ENCODE measurements at regions not wholly inside any gene's neighbourhood (a gene's known extent, or its start where the extent isn't known, plus 50 kb on each side); places are given as distances from the start of the nearest gene placed in this dataset.
"Not testable (repeated sequence)": the region's sequence is repeated elsewhere in the genome, so short reads cannot be mapped to it uniquely, and the experiment has no call there.

DNA sequence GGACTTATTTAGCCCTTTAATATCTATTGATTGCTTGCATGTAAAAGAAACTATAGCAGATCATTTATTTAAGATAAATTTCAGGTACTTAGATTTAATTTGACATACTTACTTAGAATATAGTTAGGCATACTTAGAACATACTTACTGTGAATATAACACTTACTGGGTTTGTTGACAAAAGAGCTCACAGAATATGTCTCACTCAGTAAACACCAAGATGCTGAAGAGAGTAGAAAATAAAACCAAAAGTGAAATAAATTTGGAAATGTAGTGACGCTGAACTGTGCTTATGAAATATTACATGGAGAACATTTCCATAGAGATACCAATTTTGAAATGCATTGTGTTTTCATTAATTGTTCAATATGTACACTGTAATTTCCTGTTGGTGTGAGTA, 615.4 kb upstream of the MAN1A1 start:
- ATAC-seq (no peak), DNase-seq (no peak)
- intact Hi-C loops (cut with DNase I, micrococcal nuclease) = no loop called here

DNA sequence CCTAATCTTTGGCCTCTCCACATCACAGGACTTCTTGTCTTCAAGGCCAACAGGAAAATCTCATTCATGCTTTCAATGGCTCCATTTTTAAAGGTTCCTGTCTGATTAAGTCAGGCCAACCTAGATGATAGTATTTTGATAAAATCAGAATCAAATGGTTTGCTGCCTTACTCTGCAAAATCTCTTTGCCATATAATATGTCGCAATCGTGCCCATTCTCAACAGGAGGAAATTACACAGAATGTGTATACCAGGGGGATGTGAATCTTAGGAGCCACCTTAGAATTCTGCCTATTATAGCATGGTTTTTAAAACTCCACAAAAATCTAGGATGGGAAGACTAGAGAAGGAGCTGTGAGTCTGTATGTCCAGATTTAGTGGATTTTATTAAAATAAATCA, 612.9 kb upstream of the MAN1A1 start:
- DNase-seq (no peak), ATAC-seq (no peak)
- intact Hi-C loops (cut with DNase I, micrococcal nuclease) = no loop called here

DNA sequence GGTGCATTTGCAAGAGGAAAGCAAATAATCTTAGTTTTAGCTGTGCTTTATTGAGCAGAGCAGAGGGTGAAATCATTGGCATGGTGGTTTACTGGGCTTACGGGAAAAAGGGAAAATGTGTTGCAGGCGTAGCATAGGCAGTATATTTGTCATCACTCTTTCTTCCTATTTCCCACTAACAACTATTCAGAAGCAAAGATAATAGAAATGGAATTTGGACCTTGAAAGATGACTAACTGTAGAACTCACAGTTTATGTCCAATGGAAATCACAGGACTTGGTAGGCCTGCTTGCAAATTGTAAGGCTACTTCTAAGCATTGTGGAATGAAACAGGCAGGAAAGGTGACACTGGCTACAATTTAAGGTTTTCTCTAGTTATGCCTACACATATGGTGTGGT, 611.9 kb upstream of the MAN1A1 start:
- intact Hi-C loops (cut with DNase I, micrococcal nuclease) = no loop called here
- DNase-seq = no peak
- no peak for ATAC-seq

DNA sequence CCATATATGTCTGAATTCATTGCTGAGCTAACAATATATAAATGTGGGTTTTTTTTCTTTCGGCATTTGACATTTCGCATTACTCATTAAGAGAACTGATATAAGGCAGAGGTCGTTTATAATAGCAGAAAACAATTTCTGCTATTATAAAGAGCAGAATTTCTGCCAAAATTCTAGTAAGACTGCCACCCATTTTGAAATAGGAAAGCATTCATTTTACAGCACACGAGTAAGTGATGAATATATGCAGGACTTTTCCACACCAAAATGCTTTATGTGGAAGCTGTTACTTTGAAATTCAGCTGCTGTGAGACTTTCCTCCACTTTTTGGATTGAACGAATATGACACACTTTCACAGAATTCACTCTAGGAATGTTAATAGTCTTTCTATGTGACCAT, 610.9 kb upstream of the MAN1A1 start:
- ATAC-seq = no peak
- no peak for DNase-seq
- intact Hi-C loops (cut with DNase I, micrococcal nuclease) = no loop called here

DNA sequence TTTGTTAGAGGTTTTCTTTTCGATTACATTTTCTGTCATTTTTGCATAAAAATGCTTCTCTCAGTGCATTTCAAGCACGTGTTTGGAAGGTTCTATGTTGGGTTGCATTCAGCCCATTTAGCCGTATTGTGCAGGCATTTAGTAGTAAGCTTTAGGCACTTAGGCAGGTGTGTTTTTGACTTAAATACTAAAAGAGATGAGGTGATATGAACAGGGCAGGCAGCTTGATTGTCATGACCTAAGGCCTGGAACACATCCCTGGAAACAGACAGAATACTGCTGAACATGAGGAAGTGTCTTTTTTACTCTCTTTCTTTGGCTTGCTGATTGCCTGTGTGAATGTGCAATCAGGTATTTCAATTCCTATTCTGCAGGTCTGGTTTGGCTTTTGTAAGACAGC, 610.5 kb upstream of the MAN1A1 start:
- DNase-seq (no peak), ATAC-seq (no peak)
- intact Hi-C loops (cut with DNase I, micrococcal nuclease) = no loop called here

DNA sequence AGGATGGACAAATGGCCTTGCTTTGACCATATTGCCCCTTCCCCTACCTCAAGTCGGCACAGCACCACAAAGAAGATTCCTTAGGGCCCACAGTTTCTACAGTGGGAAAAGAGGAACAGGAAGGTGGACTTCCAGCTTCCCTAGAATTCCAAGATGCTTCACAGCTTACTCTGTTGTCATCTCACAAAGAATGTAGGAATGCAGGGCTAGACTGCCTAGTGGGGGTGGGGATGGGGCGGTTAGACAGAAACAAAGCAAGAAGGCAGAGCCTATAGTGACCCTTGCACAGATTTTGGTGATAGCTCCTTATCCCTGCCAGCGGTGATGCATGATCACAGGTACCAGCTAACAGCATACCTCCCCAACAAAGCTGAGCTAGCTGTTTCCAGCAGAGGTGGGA, 607.6 kb upstream of the MAN1A1 start:
- no peak for ATAC-seq
- DNase-seq = no peak
- intact Hi-C loops (cut with DNase I, micrococcal nuclease) = no loop called here

DNA sequence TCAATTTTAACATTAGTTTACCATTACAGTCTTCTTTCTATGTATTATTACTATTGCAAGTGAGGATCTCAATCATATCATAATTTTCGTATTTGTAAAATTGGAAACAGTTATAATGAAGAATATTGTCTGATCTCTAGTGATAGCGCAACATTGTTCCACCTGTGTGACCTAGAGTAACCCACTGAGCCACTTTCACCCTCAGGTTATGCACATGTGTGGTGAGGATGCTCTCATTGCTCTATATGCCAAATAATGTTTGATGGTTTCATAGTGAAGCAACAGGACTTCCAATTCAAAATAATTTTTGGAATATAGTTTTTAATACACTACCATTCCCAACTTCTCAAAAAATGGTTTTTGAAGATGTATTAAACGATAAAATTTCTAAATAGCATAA, 603.1 kb upstream of the MAN1A1 start:
- ATAC-seq (no peak), DNase-seq (no peak)
- intact Hi-C loops (cut with DNase I, micrococcal nuclease) = no loop called here

DNA sequence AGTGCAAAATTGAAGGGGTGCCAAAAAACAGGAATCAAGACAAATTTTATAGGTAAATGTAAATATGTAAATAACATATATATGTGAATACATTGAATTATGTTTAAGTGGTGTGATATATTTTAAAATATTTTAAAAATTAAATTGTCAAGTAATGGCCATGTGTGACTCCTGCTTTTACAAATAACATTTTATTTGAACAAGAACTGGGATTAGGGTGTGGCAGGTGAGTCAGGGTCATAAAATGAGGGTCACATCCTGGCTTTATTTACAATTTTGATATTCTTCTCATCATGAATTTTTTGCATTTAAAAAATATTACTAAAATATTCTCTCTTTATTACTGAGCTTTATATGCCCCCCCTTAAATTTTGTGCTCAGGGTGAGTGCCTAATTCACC, 601.1 kb upstream of the MAN1A1 start:
- DNase-seq (no peak), ATAC-seq (no peak)
- intact Hi-C loops (cut with DNase I, micrococcal nuclease) = no loop called here

DNA sequence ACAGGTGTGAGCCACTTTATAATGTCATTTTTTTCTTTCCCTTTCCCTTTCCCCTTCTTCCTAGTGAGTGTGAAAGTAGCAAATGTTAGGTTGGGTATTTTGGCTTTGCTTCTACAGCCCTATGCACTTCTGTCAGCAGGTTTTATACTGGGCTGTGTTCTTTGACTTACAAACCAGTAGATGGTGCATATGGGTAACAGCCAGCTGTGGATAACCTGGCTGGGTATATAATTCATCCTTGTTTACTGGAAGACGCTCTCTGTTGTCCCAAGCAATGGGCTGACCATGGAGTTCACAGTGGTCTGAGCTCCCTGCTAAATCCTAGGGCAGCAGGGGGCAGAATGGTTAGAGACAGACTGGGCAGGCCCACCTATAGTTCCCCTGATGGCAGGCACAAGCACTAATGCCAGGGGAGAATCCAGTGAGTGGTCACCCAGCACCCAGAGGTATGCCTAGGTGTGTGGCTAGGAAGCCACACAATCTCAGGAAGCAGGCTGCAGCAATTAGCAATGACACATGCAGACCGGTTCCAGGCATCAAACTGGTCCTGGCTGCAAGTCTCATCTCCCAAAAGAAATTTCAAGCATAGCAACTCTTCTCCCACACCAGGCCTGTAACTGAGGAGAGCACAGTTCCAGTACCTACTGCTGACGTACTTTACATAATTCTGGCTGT, 592.7 kb upstream of the MAN1A1 start:
- no peak for DNase-seq
- ATAC-seq = no peak
- intact Hi-C loops (cut with DNase I, micrococcal nuclease) = no loop called here

DNA sequence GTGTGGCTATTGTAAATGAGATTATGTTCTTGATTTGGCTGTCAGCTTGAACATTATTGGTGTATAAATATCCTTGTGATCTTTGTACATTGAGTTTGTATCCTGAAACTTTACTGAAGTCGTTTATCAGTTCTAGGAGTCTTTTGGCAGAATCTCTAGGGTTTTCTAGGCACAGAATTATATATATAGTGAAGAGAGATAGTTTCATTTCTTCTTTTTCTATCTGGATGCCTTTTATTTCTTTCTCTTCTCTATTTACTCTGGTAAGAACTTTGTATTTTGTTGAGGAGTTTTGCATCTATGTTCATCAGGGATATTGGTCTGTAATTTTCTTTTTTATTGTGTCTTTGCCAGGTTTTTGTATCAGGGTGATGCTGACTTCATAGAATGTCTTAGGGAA, 589.2 kb upstream of the MAN1A1 start:
- intact Hi-C loops (cut with DNase I, micrococcal nuclease) = no loop called here
- no peak for DNase-seq
- ATAC-seq = no peak

DNA sequence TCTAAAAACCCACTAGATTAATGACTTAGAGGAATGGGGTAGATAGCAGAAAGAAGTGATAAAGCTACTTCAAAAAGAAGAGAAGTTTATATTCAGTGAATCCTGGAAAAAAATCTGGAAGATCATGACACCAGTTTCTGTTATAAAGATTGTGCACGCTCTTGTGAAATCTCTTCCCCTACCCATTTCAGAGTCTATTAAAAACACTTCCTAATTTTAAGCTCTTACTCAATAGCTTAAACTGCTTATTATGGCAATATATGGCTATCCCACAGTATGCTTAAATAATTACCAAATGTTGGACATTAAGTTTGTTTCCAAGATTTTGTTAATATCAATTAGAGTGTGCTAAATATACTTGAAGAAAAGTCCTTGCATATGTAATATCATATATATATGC, 585.3 kb upstream of the MAN1A1 start:
- DNase-seq (no peak), ATAC-seq (no peak)
- intact Hi-C loops (cut with DNase I, micrococcal nuclease) = no loop called here

DNA sequence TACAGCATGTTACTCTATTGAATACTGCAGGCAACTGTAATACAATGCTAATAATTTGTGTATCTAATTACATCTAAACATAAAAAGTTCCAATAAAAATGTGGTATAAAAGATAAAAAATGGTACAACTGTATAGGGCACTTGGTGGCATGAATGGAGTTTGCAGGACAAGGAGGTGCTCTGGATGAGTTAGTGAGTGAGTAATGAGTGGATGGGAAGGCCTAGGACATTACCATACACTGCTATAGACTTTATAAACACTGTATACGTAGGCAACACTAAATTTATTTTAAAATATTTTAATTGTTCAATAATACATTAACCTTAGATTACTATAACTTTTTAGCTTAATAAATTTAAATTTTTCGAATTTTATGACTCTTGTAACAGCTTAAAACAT, 579.6 kb upstream of the MAN1A1 start:
- no peak for ATAC-seq
- no peak for DNase-seq
- intact Hi-C loops (cut with DNase I, micrococcal nuclease) = no loop called here

DNA sequence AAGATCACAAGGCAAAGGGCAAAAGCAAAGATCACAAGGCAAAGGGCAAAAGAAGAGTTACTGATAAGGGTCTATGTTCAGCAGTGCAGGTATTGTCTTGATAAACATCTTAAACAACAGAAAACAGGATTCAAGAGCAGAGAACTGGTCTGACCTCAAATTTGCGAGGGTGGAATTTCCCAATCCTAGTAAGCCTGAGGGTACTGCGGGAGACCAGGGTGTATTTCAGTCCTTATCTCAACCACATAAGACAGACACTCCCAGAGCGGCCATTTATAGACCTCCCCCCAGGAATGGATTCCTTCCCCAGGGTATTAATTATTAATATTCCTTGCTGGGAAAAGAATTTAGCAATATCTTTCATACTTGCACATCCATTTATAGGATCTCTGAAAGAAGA, 575.3 kb upstream of the MAN1A1 start:
- ATAC-seq; intact Hi-C loops (cut with DNase I, micrococcal nuclease): not testable (repeated sequence)

DNA sequence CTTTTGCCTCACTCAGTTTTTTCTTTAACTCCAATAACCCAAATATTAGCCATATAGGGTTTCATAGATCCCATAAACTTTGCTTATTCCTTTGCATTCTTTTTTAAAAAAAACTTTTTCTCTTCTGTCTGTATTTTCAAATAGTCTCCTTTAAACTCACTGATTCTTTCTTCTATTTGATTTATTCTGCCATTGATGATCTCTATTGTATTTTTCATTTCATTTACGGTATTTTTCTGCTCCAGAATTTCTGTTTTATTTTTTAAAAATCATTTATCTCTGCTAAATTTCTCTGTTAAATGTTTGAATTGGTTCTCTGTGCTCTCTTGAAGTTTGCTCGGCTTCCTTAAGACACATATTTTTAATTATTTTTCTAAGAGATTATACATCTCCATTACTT, 573.3 kb upstream of the MAN1A1 start:
- intact Hi-C loops (cut with DNase I, micrococcal nuclease) = no loop called here
- no peak for DNase-seq
- ATAC-seq = no peak

More for the DNA sequence above, 575.3 kb upstream of the MAN1A1 start:
- not testable (repeated sequence) for DNase-seq

DNA sequence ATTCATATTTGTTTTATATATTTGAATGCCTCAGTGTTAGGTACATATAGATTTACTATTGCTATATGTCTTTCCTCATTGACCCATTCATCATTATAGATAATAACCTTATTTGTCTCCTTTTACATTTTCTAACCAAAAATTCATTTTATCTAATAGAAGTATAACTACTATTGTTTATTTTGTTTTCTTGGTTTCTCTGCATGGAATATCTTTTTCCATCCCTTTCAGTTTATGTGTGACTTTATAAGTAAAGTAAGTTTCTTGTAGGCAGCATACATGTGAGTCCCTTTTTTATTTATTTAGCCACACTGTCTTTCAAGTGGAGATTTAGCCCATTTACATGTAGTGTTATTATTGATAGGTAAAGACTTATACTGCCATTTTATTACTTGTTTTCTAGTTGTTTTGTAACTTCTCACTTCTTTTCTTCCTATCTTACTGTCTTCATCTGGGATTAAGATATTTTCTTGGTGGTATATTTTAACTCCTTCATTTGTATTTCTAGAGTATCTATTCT, 572.0 kb upstream of the MAN1A1 start:
- no peak for ATAC-seq
- no peak for DNase-seq
- intact Hi-C loops (cut with DNase I, micrococcal nuclease) = no loop called here

DNA sequence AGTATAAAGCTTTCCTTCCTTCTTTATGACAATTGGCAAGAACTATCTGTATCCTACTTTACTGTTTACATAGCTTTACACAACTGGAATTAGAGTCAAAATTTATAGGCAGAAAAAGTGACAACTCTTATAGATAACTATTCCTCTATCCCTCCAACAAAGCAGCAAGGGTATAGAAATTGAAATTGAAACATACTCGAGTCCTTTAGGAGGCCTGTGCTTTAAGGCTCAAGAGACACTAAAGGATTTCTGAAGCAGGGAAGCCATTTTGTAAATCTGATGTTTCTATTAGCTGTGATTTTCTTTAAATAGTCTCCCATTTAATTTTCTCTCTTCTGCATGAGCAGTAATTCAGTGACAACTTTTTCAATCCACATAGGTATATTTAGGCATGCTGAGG, 567.6 kb upstream of the MAN1A1 start:
- no peak for ATAC-seq
- DNase-seq = no peak
- intact Hi-C loops (cut with DNase I, micrococcal nuclease) = no loop called here

DNA sequence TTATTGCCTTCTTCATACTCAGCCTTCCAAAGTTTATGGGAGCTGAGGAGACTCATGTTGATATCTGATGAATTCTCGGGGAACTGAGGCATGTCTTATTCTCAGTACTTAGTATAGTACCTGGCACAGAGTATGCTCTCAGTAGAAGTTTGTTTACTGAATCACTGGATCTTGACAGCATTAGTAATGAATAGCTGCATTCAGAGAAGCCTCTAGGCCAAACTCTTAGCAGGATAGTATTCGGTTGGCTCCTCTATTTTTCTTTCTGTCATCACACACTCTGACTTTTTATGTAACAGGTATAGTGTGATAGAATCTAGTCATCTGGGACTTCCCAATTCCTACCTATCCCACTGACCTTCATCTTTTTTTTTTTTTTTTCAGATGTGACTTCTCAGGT, 566.4 kb upstream of the MAN1A1 start:
- intact Hi-C loops (cut with DNase I, micrococcal nuclease) = no loop called here
- DNase-seq = no peak
- no peak for ATAC-seq

DNA sequence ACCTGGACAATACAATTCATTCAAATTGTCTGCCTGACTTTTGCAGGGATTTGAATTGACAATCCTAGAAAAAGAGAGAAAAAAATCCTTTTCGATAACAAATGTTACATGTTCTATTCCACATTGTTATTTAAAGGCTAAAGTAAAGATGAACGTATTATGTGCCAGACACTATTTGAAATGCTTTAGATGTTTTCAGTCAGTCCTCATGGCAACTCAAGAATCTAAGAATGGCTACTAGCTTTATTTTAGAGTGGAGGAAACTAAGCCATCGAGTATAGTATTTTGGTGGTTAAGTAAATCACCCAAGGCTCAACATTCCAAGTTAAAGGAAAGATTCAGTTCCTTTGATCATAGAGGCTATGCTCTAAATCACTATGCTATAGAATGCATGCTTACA, 558.6 kb upstream of the MAN1A1 start:
- ATAC-seq (no peak), DNase-seq (no peak)
- intact Hi-C loops (cut with DNase I, micrococcal nuclease) = no loop called here

DNA sequence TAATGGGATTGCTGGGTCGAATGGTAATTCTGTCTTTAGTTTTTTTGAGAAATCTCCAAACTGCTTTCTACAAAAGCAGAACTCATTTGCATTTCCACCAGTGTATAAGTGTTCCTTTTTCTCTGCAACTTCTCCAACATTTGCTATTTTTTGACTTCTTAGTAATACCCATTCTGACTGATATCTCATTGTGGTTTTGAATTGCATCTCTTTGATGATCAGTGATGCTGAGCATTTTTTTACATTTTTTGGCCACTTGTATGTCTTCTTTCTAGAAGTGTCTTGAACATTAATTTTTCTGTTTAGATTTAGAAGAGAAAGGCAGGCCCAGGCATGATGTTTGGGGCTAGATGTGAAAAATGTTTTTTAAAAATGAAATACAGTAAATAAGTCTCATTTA, 553.1 kb upstream of the MAN1A1 start:
- no peak for ATAC-seq
- intact Hi-C loops (cut with DNase I, micrococcal nuclease) = no loop called here
- DNase-seq = no peak

DNA sequence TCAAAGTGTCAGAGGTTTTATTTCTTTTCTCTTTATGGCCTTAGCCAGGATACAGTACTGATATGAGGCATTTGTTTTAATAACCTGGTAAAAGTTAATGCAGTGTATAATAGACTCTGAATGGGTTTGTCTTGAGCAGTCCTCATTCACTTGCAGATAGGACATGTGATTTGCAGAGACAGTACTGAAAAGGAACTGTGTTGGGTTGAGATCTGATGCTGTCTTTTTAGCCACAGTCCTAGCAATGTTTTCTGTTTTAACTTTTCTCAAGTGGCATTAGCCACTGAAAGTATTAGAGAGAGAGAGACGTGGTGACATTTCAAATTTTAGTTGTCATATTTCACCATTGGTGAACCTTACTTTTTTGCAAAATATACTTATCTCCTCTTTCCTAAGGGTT, 547.2 kb upstream of the MAN1A1 start:
- intact Hi-C loops (cut with DNase I, micrococcal nuclease) = no loop called here
- DNase-seq (no peak), ATAC-seq (no peak)

DNA sequence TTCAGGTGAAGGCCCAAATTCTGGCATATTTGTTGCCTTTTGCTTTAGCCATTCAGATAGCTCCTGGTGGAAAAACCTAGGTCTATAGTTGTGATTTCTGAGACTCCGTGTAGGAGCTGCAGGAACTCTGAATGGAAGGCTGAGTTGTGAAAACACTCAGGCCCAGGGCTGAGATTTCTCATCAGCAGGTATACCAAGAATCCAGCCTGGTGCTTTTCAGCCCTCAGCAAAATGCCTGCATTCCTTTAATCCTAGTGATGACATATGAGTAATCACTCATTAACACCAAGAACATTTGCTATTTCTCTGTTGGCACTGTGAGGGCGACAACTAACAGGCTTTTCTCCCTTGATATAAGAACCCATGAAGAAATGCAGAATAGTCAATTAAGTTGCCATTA, 546.1 kb upstream of the MAN1A1 start:
- intact Hi-C loops (cut with DNase I, micrococcal nuclease) = no loop called here
- no peak for DNase-seq
- ATAC-seq = no peak

DNA sequence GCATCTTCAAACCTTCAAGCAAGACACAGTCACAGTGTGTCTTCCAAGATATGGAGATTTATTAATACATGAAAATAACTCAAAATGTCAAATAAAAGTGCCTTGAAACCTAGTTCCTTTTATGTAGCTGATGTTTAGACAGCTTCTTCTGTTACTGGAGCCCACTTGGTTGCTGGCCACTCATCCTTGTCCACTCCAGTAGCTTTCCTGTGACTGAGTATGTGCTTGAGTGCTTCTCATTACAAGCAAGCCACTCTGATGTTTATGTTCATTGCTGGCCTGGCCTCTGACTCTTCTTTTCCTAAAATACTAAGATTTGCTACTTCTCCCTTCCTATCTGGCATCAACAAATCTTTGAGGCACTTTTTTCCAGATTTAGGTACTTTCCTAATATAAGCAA, 545.2 kb upstream of the MAN1A1 start:
- intact Hi-C loops (cut with DNase I, micrococcal nuclease) = no loop called here
- ATAC-seq = no peak

More for the DNA sequence above, 545.2 kb upstream of the MAN1A1 start:
- DNase-seq = no peak
